Breast epithelium (tissue), 3 donors: ENCODE measurements at regions not wholly inside any gene's neighbourhood (a gene's known extent, or its start where the extent isn't known, plus 50 kb on each side); places are given as distances from the start of the nearest gene placed in this dataset.

Source experiments
- CTCF ChIP-seq, 3 donors: fragments of 450-650 bp; IDR thresholded peaks; one replicate each; pipeline ENCODE4 v1.5.1; 2016 to 2017; ENCODE audit warnings: antibody characterized with exemption in 3 of 3, mild to moderate bottlenecking in 3 of 3, moderate library complexity in 3 of 3
- POLR2A ChIP-seq: fragments of 450-650 bp; IDR thresholded peaks from one replicate; pipeline ENCODE4 v1.6.1; 2016; ENCODE audit warnings: antibody characterized with exemption, mild to moderate bottlenecking, moderate library complexity

DNA sequence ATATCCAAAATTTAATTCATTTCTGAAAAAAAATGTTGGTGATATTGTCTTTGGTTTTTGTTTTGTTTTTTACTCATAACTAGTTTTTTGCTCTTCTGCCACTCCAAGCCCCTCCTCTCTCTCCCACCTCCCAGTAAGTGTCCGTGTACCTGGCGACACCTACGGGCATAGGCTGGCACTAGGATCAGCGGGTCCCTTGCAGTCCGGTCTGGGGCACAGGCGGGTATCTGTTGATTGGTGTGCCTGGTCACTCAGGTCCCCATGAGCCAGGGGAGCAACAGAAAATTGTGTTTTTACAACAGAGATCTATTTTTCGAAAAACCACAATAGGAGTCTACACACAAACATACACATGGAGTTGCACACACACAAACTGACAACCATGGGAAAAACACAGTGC, 104.8 kb downstream of the ZIC5 start:
- TF ChIP-seq CTCF (IDR thresholded peaks at IDR 0.05) (no peak), POLR2A (no peak)
